Vagina (tissue), 2 donors: ENCODE measurements at regions not wholly inside any gene's neighbourhood (a gene's known extent, or its start where the extent isn't known, plus 50 kb on each side); places are given as distances from the start of the nearest gene placed in this dataset.

Source experiments
- CTCF ChIP-seq, 3 experiments: fragments of 450-650 bp in 2 of 3; fragments of 200-600 bp in 1 of 3; sonication (generic) in 1 of 3; IDR thresholded peaks; one replicate each; pipeline ENCODE4 v1.5.1; 2017 to 2019; ENCODE audit warnings: antibody characterized with exemption in 3 of 3, mild to moderate bottlenecking in 2 of 3, moderate library complexity in 2 of 3
- POLR2A ChIP-seq, 2 donors: fragments of 450-650 bp; IDR thresholded peaks; one replicate each; pipeline ENCODE4 v1.6.1; 2017; ENCODE audit warnings: antibody characterized with exemption in 2 of 2, mild to moderate bottlenecking in 2 of 2, moderate library complexity in 2 of 2

GRCh38 chr1:65527707-65528503, 107.4 kb downstream of the LEPR start:
- no peak for TF ChIP-seq POLR2A (IDR thresholded peaks at IDR 0.05)
- TF ChIP-seq CTCF (IDR thresholded peaks at IDR 0.05): no peak
